WTC11 (cell line): ENCODE measurements at regions not wholly inside any gene's neighbourhood (a gene's known extent, or its start where the extent isn't known, plus 50 kb on each side); places are given as distances from the start of the nearest gene placed in this dataset.

Source experiments
- ATAC-seq: fragments of 200-7000 bp; cut with Tn5 transposase; 2 replicates; pipeline ENCODE4 v1.10.0; 2021; ENCODE audit warnings: mild to moderate bottlenecking, moderate library complexity
- CTCF ChIA-PET: fragments of 300-600 bp; sonication (Branson Sonifier 250); formaldehyde crosslinking; loops from one replicate; lab custom pipeline; 2021; ENCODE audit warnings: antibody characterized with exemption; lab: Charles Lee
- POLR2A ChIA-PET: fragments of 350-600 bp; sonication (Branson Sonifier 250); formaldehyde crosslinking; loops from one replicate; lab custom pipeline; 2021; ENCODE audit warnings: antibody characterized with exemption; lab: Charles Lee
- DNase-seq: peaks from one replicate; pipeline ENCODE4 v3.0.0; 2021; ENCODE audit warnings: low spot score
- H3K27ac Mint-ChIP-seq: 2 replicates; pipeline ENCODE4 v1.8.0; 2021; ENCODE audit warnings: mixed read lengths
- H3K27me3 Mint-ChIP-seq: 2 replicates; pipeline ENCODE4 v1.8.0; 2021; ENCODE audit warnings: low read depth, mild to moderate bottlenecking, moderate library complexity, mixed read lengths
- H3K36me3 Mint-ChIP-seq: 2 replicates; pipeline ENCODE4 v1.8.0; 2021; ENCODE audit warnings: mixed read lengths
- H3K4me1 Mint-ChIP-seq: 2 replicates; pipeline ENCODE4 v1.8.0; 2022; ENCODE audit warnings: mixed read lengths
- H3K4me3 Mint-ChIP-seq: 2 replicates; pipeline ENCODE4 v1.8.0; 2021; ENCODE audit warnings: mild to moderate bottlenecking, moderate library complexity, mixed read lengths
- H3K9me3 Mint-ChIP-seq: 2 replicates; pipeline ENCODE4 v1.8.0; 2021; ENCODE audit warnings: mixed read lengths
- CREB1 ChIP-seq: sonication (generic); formaldehyde crosslinking; IDR thresholded peaks from 2 replicates; pipeline ENCODE4 v1.8.0; 2023; ENCODE audit warnings: mild to moderate bottlenecking, missing genetic modification reagents
- ETV6 ChIP-seq: sonication (generic); formaldehyde crosslinking; IDR thresholded peaks from 2 replicates; pipeline ENCODE4 v1.8.1; 2022; ENCODE audit warnings: mild to moderate bottlenecking, missing genetic modification reagents
- MYBL2 ChIP-seq: sonication (generic); formaldehyde crosslinking; IDR thresholded peaks from 2 replicates; pipeline ENCODE4 v1.8.1; 2023; ENCODE audit warnings: mild to moderate bottlenecking, moderate library complexity, missing genetic modification reagents
- NR1H2 ChIP-seq: sonication (generic); formaldehyde crosslinking; IDR thresholded peaks from 2 replicates; pipeline ENCODE4 v1.9.0; 2021; ENCODE audit warnings: mild to moderate bottlenecking, moderate library complexity, missing genetic modification reagents
- RELA ChIP-seq: sonication (generic); formaldehyde crosslinking; IDR thresholded peaks from 2 replicates; pipeline ENCODE4 v1.8.1; 2022; ENCODE audit warnings: missing genetic modification reagents, mild to moderate bottlenecking, borderline replicate concordance
- SP1 ChIP-seq: sonication (generic); formaldehyde crosslinking; conservative IDR thresholded peaks from 2 replicates; pipeline ENCODE4 v1.8.1; 2022; ENCODE audit warnings: missing genetic modification reagents
- ZNF138 ChIP-seq: sonication (generic); formaldehyde crosslinking; conservative IDR thresholded peaks from 2 replicates; pipeline ENCODE4 v1.8.1; 2022; ENCODE audit warnings: mild to moderate bottlenecking, moderate library complexity, missing genetic modification reagents
- ZNF317 ChIP-seq: sonication (generic); formaldehyde crosslinking; IDR thresholded peaks from 2 replicates; pipeline ENCODE4 v1.8.1; 2023; ENCODE audit warnings: low read depth, mild to moderate bottlenecking, moderate library complexity, missing genetic modification reagents, borderline replicate concordance
- TF ChIP-seq, protein P1 (sequence below): sonication (generic); formaldehyde crosslinking; conservative IDR thresholded peaks from 2 replicates; pipeline ENCODE4 v1.8.1; 2023; ENCODE audit warnings: mild to moderate bottlenecking, low read depth, missing genetic modification reagents, moderate library complexity
- TF ChIP-seq, protein P2 (sequence below): sonication (generic); formaldehyde crosslinking; IDR thresholded peaks from 2 replicates; pipeline ENCODE4 v1.8.1; 2023; ENCODE audit warnings: mild to moderate bottlenecking, missing genetic modification reagents, borderline replicate concordance
- TF ChIP-seq, protein P3 (sequence below): fragments of 250-450 bp; sonication (Bioruptor Pico); IDR thresholded peaks from 2 replicates; pipeline ENCODE4 v1.9.0; 2021; ENCODE audit warnings: mild to moderate bottlenecking, borderline replicate concordance
- TF ChIP-seq, protein P4 (sequence below): sonication (generic); formaldehyde crosslinking; IDR thresholded peaks from 2 replicates; pipeline ENCODE4 v1.8.1; 2022; ENCODE audit warnings: missing genetic modification reagents, borderline replicate concordance

DNA sequence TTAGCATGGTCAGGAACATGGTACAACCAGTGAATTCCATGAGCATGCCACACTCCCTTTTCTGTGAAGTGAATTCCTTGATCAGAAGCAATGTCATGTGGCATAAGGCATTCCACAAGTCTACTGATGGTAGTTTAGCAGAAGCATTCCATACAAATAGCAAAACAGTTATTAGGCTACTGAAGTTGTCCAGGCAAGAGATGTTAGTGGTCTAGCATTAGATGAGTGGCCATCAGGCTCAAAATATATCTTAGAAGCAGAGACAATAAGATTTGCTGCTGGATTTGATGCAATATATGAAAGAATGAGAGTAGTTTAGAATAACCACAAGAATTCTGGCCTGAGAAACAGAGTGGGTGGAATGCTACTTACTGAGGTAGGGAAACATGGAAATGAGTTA lies 355.3 kb upstream of the NRXN1 start:
- CTCF ChIA-PET, result no interaction called here
- Mint-ChIP-seq H3K4me1 (no peaks in the 10 kb centered on the region), H3K9me3 (no peaks in the 10 kb centered on the region), H3K27ac (no peak overlapping the region), H3K36me3 (no peaks in the 10 kb centered on the region), H3K27me3 (no peaks in the 10 kb centered on the region), H3K4me3 (no peak overlapping the region)
- POLR2A ChIA-PET, result no interaction called here
- DNase-seq, result no peak
- no peak for ATAC-seq
- TF ChIP-seq RELA (CRISPR knock-in tag), result no peak

DNA sequence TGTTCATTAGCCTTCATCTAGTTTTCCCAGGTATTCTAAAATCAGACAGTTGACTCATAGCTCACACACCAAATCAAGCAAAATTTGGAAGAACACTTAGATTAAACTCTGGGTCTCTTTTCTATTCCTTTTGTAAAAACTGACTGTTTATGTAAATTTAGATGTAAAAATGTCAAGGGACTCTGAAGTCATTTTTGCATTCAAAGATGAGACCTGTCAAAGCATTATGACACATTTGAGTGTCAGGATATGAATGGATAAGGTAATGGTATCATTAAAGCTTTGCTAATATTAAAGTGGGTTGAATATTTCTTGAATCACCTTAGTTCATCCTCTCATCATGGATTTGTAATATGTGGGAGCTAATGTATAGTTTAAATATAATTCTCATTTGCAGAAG lies 348.1 kb upstream of the NRXN1 start:
- DNase-seq (no peak), ATAC-seq (no peak)
- no peaks in the 10 kb centered on the region; the same call in 1 of the 2 replicates for H3K27me3 Mint-ChIP-seq
- POLR2A ChIA-PET, result no interaction called here
- H3K36me3 Mint-ChIP-seq, result peaks cover 16% of the 10 kb centered on the region
- H3K4me3 Mint-ChIP-seq, result no peak overlapping the region
- CTCF ChIA-PET, result no interaction called here
- H3K27ac Mint-ChIP-seq, result no peak overlapping the region
- H3K9me3 Mint-ChIP-seq, result peaks cover 23% of the 10 kb centered on the region
- H3K4me1 Mint-ChIP-seq, result no peaks in the 10 kb centered on the region
- TF ChIP-seq CREB1 (CRISPR knock-in tag) (no peak), ETV6 (CRISPR knock-in tag) (no peak), SP1 (no peak), MYBL2 (CRISPR knock-in tag) (no peak), NR1H2 (no peak), ZNF317 (CRISPR knock-in tag) (no peak), ZNF138 (CRISPR knock-in tag) (no peak)
- TF ChIP-seq, protein P1, sequence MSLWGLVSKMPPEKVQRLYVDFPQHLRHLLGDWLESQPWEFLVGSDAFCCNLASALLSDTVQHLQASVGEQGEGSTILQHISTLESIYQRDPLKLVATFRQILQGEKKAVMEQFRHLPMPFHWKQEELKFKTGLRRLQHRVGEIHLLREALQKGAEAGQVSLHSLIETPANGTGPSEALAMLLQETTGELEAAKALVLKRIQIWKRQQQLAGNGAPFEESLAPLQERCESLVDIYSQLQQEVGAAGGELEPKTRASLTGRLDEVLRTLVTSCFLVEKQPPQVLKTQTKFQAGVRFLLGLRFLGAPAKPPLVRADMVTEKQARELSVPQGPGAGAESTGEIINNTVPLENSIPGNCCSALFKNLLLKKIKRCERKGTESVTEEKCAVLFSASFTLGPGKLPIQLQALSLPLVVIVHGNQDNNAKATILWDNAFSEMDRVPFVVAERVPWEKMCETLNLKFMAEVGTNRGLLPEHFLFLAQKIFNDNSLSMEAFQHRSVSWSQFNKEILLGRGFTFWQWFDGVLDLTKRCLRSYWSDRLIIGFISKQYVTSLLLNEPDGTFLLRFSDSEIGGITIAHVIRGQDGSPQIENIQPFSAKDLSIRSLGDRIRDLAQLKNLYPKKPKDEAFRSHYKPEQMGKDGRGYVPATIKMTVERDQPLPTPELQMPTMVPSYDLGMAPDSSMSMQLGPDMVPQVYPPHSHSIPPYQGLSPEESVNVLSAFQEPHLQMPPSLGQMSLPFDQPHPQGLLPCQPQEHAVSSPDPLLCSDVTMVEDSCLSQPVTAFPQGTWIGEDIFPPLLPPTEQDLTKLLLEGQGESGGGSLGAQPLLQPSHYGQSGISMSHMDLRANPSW (CRISPR knock-in tag), result no peak
- TF ChIP-seq, protein P2, sequence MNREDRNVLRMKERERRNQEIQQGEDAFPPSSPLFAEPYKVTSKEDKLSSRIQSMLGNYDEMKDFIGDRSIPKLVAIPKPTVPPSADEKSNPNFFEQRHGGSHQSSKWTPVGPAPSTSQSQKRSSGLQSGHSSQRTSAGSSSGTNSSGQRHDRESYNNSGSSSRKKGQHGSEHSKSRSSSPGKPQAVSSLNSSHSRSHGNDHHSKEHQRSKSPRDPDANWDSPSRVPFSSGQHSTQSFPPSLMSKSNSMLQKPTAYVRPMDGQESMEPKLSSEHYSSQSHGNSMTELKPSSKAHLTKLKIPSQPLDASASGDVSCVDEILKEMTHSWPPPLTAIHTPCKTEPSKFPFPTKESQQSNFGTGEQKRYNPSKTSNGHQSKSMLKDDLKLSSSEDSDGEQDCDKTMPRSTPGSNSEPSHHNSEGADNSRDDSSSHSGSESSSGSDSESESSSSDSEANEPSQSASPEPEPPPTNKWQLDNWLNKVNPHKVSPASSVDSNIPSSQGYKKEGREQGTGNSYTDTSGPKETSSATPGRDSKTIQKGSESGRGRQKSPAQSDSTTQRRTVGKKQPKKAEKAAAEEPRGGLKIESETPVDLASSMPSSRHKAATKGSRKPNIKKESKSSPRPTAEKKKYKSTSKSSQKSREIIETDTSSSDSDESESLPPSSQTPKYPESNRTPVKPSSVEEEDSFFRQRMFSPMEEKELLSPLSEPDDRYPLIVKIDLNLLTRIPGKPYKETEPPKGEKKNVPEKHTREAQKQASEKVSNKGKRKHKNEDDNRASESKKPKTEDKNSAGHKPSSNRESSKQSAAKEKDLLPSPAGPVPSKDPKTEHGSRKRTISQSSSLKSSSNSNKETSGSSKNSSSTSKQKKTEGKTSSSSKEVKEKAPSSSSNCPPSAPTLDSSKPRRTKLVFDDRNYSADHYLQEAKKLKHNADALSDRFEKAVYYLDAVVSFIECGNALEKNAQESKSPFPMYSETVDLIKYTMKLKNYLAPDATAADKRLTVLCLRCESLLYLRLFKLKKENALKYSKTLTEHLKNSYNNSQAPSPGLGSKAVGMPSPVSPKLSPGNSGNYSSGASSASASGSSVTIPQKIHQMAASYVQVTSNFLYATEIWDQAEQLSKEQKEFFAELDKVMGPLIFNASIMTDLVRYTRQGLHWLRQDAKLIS (CRISPR knock-in tag), result no peak
- TF ChIP-seq, protein P3, sequence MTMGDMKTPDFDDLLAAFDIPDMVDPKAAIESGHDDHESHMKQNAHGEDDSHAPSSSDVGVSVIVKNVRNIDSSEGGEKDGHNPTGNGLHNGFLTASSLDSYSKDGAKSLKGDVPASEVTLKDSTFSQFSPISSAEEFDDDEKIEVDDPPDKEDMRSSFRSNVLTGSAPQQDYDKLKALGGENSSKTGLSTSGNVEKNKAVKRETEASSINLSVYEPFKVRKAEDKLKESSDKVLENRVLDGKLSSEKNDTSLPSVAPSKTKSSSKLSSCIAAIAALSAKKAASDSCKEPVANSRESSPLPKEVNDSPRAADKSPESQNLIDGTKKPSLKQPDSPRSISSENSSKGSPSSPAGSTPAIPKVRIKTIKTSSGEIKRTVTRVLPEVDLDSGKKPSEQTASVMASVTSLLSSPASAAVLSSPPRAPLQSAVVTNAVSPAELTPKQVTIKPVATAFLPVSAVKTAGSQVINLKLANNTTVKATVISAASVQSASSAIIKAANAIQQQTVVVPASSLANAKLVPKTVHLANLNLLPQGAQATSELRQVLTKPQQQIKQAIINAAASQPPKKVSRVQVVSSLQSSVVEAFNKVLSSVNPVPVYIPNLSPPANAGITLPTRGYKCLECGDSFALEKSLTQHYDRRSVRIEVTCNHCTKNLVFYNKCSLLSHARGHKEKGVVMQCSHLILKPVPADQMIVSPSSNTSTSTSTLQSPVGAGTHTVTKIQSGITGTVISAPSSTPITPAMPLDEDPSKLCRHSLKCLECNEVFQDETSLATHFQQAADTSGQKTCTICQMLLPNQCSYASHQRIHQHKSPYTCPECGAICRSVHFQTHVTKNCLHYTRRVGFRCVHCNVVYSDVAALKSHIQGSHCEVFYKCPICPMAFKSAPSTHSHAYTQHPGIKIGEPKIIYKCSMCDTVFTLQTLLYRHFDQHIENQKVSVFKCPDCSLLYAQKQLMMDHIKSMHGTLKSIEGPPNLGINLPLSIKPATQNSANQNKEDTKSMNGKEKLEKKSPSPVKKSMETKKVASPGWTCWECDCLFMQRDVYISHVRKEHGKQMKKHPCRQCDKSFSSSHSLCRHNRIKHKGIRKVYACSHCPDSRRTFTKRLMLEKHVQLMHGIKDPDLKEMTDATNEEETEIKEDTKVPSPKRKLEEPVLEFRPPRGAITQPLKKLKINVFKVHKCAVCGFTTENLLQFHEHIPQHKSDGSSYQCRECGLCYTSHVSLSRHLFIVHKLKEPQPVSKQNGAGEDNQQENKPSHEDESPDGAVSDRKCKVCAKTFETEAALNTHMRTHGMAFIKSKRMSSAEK (CRISPR knock-in tag), result no peak
- TF ChIP-seq, protein P4, sequence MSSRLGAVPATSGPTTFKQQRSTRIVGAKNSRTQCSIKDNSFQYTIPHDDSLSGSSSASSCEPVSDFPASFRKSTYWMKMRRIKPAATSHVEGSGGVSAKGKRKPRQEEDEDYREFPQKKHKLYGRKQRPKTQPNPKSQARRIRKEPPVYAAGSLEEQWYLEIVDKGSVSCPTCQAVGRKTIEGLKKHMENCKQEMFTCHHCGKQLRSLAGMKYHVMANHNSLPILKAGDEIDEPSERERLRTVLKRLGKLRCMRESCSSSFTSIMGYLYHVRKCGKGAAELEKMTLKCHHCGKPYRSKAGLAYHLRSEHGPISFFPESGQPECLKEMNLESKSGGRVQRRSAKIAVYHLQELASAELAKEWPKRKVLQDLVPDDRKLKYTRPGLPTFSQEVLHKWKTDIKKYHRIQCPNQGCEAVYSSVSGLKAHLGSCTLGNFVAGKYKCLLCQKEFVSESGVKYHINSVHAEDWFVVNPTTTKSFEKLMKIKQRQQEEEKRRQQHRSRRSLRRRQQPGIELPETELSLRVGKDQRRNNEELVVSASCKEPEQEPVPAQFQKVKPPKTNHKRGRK (CRISPR knock-in tag), result no peak
